Astrocyte (in vitro differentiated cells and primary cell): ENCODE measurements at regions not wholly inside any gene's neighbourhood (a gene's known extent, or its start where the extent isn't known, plus 50 kb on each side); places are given as distances from the start of the nearest gene placed in this dataset.

Source experiments
- DNase-seq: peaks from one replicate; pipeline ENCODE4 v3.0.0-alpha.2; 2010; ENCODE audit warnings: low read depth
- FAIRE-seq: peaks from 2 replicates; lab custom pipeline; 2011; peaks lifted over from hg19 to GRCh38; lab: Jason Lieb, UNC
- H2AFZ ChIP-seq: 2 replicates; pipeline ENCODE4 v1.6.0; 2012; ENCODE audit warnings: low read depth, low read length, inconsistent platforms
- H3K27ac ChIP-seq: 2 replicates; pipeline ENCODE4 v1.5.1; 2011; ENCODE audit warnings: low read depth, low read length, inconsistent platforms
- H3K27me3 ChIP-seq: 2 replicates; pipeline ENCODE4 v1.6.0; 2011; ENCODE audit warnings: low read length, inconsistent platforms; ENCODE audit not compliant: insufficient read depth
- H3K36me3 ChIP-seq: 2 replicates; pipeline ENCODE4 v1.5.1; 2011; ENCODE audit warnings: low read length, inconsistent platforms; ENCODE audit not compliant: insufficient read depth
- H3K4me1 ChIP-seq: 2 replicates; pipeline ENCODE4 v1.5.1; 2011; ENCODE audit warnings: low read length, inconsistent platforms; ENCODE audit not compliant: insufficient read depth
- H3K4me2 ChIP-seq: 2 replicates; pipeline ENCODE4 v1.6.0; 2012; ENCODE audit warnings: low read length, inconsistent platforms
- H3K4me3 ChIP-seq: 2 replicates; pipeline ENCODE4 v1.5.1; 2011; ENCODE audit warnings: low read depth, mild to moderate bottlenecking, low read length, inconsistent platforms; ENCODE audit not compliant: insufficient read depth
- H3K79me2 ChIP-seq: 2 replicates; pipeline ENCODE4 v1.6.0; 2012; ENCODE audit warnings: mild to moderate bottlenecking, low read length, inconsistent platforms; ENCODE audit not compliant: insufficient read depth
- H3K9ac ChIP-seq: 2 replicates; pipeline ENCODE4 v1.6.0; 2012; ENCODE audit warnings: mild to moderate bottlenecking, low read length, inconsistent platforms
- H3K9me3 ChIP-seq: 2 replicates; pipeline ENCODE4 v1.5.1; 2012; ENCODE audit warnings: low read depth, mild to moderate bottlenecking, low read length, inconsistent platforms; ENCODE audit not compliant: insufficient read depth
- H4K20me1 ChIP-seq: 2 replicates; pipeline ENCODE4 v1.6.0; 2012; ENCODE audit warnings: low read length, inconsistent platforms; ENCODE audit not compliant: insufficient read depth
- H3K27ac Mint-ChIP-seq: one replicate; pipeline ENCODE4 v1.8.0; 2021; ENCODE audit warnings: mild to moderate bottlenecking, mixed read lengths; ENCODE audit not compliant: unreplicated experiment
- H3K27me3 Mint-ChIP-seq: one replicate; pipeline ENCODE4 v1.8.0; 2021; ENCODE audit warnings: low read depth, mixed read lengths; ENCODE audit not compliant: unreplicated experiment
- H3K36me3 Mint-ChIP-seq: one replicate; pipeline ENCODE4 v1.8.0; 2021; ENCODE audit warnings: low read depth, mixed read lengths; ENCODE audit not compliant: unreplicated experiment
- H3K4me1 Mint-ChIP-seq: one replicate; pipeline ENCODE4 v1.8.0; 2021; ENCODE audit warnings: low read depth, mixed read lengths; ENCODE audit not compliant: unreplicated experiment
- H3K4me3 Mint-ChIP-seq: one replicate; pipeline ENCODE4 v1.8.0; 2021; ENCODE audit warnings: mild to moderate bottlenecking, moderate library complexity, mixed read lengths; ENCODE audit not compliant: unreplicated experiment
- H3K9me3 Mint-ChIP-seq: one replicate; pipeline ENCODE4 v1.8.0; 2021; ENCODE audit warnings: mild to moderate bottlenecking, mixed read lengths; ENCODE audit not compliant: unreplicated experiment
- EZH2 ChIP-seq: IDR thresholded peaks from 2 replicates; pipeline ENCODE4 v1.6.1; 2012; ENCODE audit warnings: mild to moderate bottlenecking, low read length, inconsistent platforms; ENCODE audit not compliant: insufficient read depth
- TF ChIP-seq, protein P1 (sequence below): IDR thresholded peaks from 2 replicates; pipeline ENCODE4 v1.5.1; 2011; ENCODE audit warnings: low read depth, mild to moderate bottlenecking, inconsistent platforms, low read length, moderate library complexity; ENCODE audit not compliant: insufficient read depth

DNA sequence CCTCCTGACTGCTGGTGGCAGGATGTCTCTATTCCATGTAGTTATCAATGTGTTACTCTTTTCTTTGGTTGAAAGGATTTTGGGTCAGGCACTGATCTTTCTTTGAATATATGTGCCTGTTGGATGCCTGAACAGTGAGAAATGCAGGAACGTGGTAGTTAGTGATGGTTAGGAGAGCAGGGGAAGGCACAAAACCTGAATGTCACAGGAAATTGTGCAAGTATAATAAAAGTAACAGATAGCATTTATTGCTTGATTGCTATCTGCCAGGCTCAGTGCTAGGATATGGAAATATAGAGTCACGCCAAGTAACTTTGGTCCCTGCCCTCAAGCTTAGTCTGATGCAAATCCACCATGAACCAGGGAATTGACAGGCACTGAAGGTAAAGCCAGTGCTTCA, 219.8 kb upstream of the FAT1 start:
- no peak overlapping the region for H3K4me3 Mint-ChIP-seq
- H3K27me3 Mint-ChIP-seq = no peaks in the 10 kb centered on the region
- H3K9ac ChIP-seq = no peak overlapping the region
- no peak for DNase-seq
- no peak overlapping the region for H3K27ac ChIP-seq
- no peak overlapping the region for H3K27ac Mint-ChIP-seq
- no peaks in the 10 kb centered on the region for H3K79me2 ChIP-seq
- H3K4me1 Mint-ChIP-seq = peaks cover 32% of the 10 kb centered on the region
- no peak overlapping the region for H3K4me3 ChIP-seq
- no peaks in the 10 kb centered on the region for H3K9me3 Mint-ChIP-seq
- no peak overlapping the region for H3K4me2 ChIP-seq
- H3K4me1 ChIP-seq = peaks cover 4% of the 10 kb centered on the region
- FAIRE-seq = no peak
- H3K36me3 ChIP-seq = no peaks in the 10 kb centered on the region
- no peak overlapping the region for H2AFZ ChIP-seq
- no peaks in the 10 kb centered on the region for H3K9me3 ChIP-seq
- H3K36me3 Mint-ChIP-seq = no peaks in the 10 kb centered on the region
- H3K27me3 ChIP-seq = no peaks in the 10 kb centered on the region
- TF ChIP-seq EZH2 = no peak
- no peaks in the 10 kb centered on the region for H4K20me1 ChIP-seq

DNA sequence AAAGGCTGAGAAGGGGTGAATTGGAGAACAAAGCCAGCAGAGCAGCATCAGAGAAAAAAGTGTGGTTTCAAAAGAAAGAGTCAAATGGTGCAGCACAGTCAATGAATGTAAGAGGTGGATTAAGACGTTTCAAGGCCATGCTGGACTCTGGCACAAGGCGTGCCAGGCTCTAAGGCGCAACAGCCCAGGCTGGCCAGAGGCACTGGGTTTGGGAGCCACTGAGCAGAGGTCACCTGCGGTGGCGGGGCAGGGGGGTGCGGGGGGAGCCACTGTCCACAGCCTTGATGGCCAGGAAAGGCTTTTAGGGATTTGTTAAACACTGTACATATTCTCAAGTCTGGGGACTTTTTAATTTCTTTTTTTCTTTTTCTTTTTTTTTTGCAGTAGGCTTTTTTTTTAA, 222.5 kb upstream of the FAT1 start:
- no peaks in the 10 kb centered on the region for H3K27me3 Mint-ChIP-seq

DNA sequence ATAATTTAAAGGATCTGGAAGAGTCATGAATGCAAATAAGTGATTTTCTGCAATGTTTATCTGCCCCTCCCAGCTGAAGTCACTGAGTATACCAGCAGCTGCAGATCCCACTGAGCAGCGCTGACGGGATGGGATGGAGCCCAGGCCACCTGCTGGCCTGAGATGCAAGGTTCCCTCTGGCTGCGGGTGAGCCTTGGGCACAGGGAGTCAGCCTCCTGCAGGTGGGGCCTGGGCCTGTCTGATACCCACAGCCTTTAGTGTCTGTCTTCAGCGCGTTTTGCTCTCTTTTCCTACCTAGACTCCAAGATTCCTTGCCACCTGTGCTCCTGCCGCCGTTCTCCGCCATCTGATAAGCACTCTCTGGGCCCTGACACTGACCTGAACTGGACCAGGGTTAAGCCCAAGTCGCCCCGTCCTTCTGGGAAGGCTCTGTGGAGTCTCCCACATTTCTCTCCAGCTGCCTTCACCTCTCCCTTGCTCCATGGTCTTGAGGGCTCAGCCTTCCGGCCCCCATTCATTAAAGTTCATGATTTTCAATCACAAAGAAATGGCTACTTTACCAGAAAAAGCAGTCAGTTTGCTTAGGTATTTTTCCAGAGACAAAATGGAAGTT, 223.1 kb upstream of the FAT1 start:
- H3K4me2 ChIP-seq = no peak overlapping the region
- TF ChIP-seq, protein P1, sequence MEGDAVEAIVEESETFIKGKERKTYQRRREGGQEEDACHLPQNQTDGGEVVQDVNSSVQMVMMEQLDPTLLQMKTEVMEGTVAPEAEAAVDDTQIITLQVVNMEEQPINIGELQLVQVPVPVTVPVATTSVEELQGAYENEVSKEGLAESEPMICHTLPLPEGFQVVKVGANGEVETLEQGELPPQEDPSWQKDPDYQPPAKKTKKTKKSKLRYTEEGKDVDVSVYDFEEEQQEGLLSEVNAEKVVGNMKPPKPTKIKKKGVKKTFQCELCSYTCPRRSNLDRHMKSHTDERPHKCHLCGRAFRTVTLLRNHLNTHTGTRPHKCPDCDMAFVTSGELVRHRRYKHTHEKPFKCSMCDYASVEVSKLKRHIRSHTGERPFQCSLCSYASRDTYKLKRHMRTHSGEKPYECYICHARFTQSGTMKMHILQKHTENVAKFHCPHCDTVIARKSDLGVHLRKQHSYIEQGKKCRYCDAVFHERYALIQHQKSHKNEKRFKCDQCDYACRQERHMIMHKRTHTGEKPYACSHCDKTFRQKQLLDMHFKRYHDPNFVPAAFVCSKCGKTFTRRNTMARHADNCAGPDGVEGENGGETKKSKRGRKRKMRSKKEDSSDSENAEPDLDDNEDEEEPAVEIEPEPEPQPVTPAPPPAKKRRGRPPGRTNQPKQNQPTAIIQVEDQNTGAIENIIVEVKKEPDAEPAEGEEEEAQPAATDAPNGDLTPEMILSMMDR = peak; percentile 34
- no peak for TF ChIP-seq EZH2
- H3K36me3 ChIP-seq = no peaks in the 10 kb centered on the region
- Mint-ChIP-seq H3K4me1 (peaks cover 45% of the 10 kb centered on the region), H3K36me3 (no peaks in the 10 kb centered on the region), H3K27ac (no peak overlapping the region), H3K4me3 (no peak overlapping the region), H3K27me3 (no peaks in the 10 kb centered on the region), H3K9me3 (no peaks in the 10 kb centered on the region)
- H3K79me2 ChIP-seq = no peaks in the 10 kb centered on the region
- H3K9me3 ChIP-seq = no peaks in the 10 kb centered on the region
- H3K27me3 ChIP-seq = no peaks in the 10 kb centered on the region
- FAIRE-seq (no peak), DNase-seq (peak; percentile 21)
- H2AFZ ChIP-seq = no peak overlapping the region
- H4K20me1 ChIP-seq = no peaks in the 10 kb centered on the region
- H3K9ac ChIP-seq = no peak overlapping the region
- H3K27ac ChIP-seq = no peak overlapping the region
- H3K4me1 ChIP-seq = peaks cover 12% of the 10 kb centered on the region
- no peak overlapping the region for H3K4me3 ChIP-seq

More for the DNA sequence above, 222.5 kb upstream of the FAT1 start:
- no peaks in the 10 kb centered on the region for H3K27me3 ChIP-seq
- no peaks in the 10 kb centered on the region for H3K36me3 ChIP-seq
- H3K79me2 ChIP-seq = no peaks in the 10 kb centered on the region
- H3K9me3 Mint-ChIP-seq = no peaks in the 10 kb centered on the region
- no peaks in the 10 kb centered on the region for H3K36me3 Mint-ChIP-seq
- peaks cover 45% of the 10 kb centered on the region for H3K4me1 Mint-ChIP-seq
- no peak overlapping the region for H2AFZ ChIP-seq
- TF ChIP-seq, protein P1 = no peak
- TF ChIP-seq EZH2 = no peak
- no peak overlapping the region for H3K4me2 ChIP-seq
- H4K20me1 ChIP-seq = no peaks in the 10 kb centered on the region
- H3K9me3 ChIP-seq = no peaks in the 10 kb centered on the region
- no peak overlapping the region for H3K4me3 Mint-ChIP-seq
- DNase-seq (no peak), FAIRE-seq (no peak)
- no peak overlapping the region for H3K4me3 ChIP-seq
- no peak overlapping the region for H3K27ac Mint-ChIP-seq
- H3K27ac ChIP-seq = no peak overlapping the region
- H3K9ac ChIP-seq = no peak overlapping the region
- H3K4me1 ChIP-seq = peaks cover 12% of the 10 kb centered on the region
